Stomach (tissue), 4 donors: ENCODE measurements at regions not wholly inside any gene's neighbourhood (a gene's known extent, or its start where the extent isn't known, plus 50 kb on each side); places are given as distances from the start of the nearest gene placed in this dataset.

Experiments
- CTCF ChIP-seq, 7 experiments: fragments of 450-650 bp in 4 of 7; fragments of 200-600 bp in 3 of 7; sonication (generic) in 3 of 7; IDR thresholded peaks; one replicate each; pipeline ENCODE4 v1.5.1; 2016 to 2019; ENCODE audit warnings: antibody characterized with exemption in 7 of 7, control low read depth in 2 of 7, mild to moderate bottlenecking in 1 of 7
- EP300 ChIP-seq: sonication (generic); formaldehyde crosslinking; IDR thresholded peaks from one replicate; pipeline ENCODE4 v1.6.1; 2017; ENCODE audit warnings: antibody characterized with exemption
- POLR2A ChIP-seq, 4 donors: fragments of 450-650 bp; IDR thresholded peaks; one replicate each; pipeline ENCODE4 v1.6.1; 2016; ENCODE audit warnings: antibody characterized with exemption in 4 of 4, control low read depth in 2 of 4, mild to moderate bottlenecking in 1 of 4, moderate library complexity in 1 of 4
- POLR2AphosphoS5 ChIP-seq, 3 donors: sonication (generic); formaldehyde crosslinking; IDR thresholded peaks; one replicate each; pipeline ENCODE4 v1.6.1; 2016; ENCODE audit warnings: antibody characterized with exemption in 3 of 3

- no peak for TF ChIP-seq CTCF (IDR thresholded peaks at IDR 0.05)
- no peak for TF ChIP-seq POLR2AphosphoS5 (IDR thresholded peaks at IDR 0.05)
- TF ChIP-seq POLR2A (IDR thresholded peaks at IDR 0.05), result no peak
- no peak for TF ChIP-seq EP300
Measured at GRCh38 chr5:68500813-68501212, 285.3 kb downstream of the PIK3R1 start.
